ENCODE measurements at regions not wholly inside any gene's neighbourhood (a gene's known extent, or its start where the extent isn't known, plus 50 kb on each side); places are given as distances from the start of the nearest gene placed in this dataset.

DNA sequence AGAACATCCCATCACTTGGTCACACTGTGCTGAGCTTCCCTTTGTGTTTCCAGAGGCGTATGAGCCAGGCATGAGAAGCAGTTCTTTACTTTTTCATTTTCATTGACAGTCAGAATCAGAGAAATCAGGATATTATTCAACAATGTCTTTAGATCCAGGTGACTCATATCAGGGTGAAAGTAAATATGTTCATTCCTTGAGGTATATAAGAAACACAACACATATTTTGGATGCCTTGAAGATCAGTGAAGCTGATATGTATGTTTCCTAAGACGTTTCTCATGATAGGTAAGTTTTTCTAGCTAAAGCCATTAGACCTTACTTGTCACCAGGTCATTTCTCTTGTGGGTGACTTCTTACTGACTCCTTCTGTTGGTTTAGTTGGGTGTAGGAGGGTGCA, 505.6 kb downstream of the CDH26 start:
- Mint-ChIP-seq H3K36me3 (ENCODE audit: unreplicated experiment) (no peaks in the 10 kb centered on the region), H3K4me1 (ENCODE audit: unreplicated experiment) (no peaks in the 10 kb centered on the region), H3K9me3 (ENCODE audit: unreplicated experiment) (no peaks in the 10 kb centered on the region), H3K27me3 (ENCODE audit: unreplicated experiment) (no peaks in the 10 kb centered on the region), H3K27ac (ENCODE audit: unreplicated experiment) (no peak overlapping the region), H3K4me3 (ENCODE audit: unreplicated experiment) (no peak overlapping the region)
- TF ChIP-seq, protein P1, sequence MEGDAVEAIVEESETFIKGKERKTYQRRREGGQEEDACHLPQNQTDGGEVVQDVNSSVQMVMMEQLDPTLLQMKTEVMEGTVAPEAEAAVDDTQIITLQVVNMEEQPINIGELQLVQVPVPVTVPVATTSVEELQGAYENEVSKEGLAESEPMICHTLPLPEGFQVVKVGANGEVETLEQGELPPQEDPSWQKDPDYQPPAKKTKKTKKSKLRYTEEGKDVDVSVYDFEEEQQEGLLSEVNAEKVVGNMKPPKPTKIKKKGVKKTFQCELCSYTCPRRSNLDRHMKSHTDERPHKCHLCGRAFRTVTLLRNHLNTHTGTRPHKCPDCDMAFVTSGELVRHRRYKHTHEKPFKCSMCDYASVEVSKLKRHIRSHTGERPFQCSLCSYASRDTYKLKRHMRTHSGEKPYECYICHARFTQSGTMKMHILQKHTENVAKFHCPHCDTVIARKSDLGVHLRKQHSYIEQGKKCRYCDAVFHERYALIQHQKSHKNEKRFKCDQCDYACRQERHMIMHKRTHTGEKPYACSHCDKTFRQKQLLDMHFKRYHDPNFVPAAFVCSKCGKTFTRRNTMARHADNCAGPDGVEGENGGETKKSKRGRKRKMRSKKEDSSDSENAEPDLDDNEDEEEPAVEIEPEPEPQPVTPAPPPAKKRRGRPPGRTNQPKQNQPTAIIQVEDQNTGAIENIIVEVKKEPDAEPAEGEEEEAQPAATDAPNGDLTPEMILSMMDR (IDR thresholded peaks at IDR 0.05): no peak
- no peak for DNase-seq (ENCODE audit: extremely low spot score, unreplicated experiment)

DNA sequence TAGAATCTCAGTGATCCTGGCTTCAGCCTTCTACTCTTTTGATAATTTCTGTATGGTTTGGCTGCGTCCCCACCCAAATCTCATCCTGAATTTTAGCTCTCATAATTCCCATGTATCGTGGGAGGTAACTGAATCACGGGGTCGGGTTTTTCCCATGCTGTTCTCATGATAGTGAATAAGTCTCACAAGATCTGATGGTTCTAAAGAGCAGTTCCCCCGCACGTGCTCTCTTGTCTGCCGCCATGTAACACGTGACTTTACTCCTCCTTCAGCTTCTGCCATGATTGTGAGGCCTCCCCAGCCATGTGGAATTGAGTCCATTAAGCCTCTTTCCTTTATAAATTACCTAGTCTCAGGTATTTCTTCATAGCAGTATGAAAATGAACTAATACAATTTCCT, 507.2 kb downstream of the CDH26 start:
- no peak overlapping the region for H3K27ac Mint-ChIP-seq (ENCODE audit: unreplicated experiment)
- no peaks in the 10 kb centered on the region for H3K27me3 Mint-ChIP-seq (ENCODE audit: unreplicated experiment)
- H3K36me3 Mint-ChIP-seq (ENCODE audit: unreplicated experiment): no peaks in the 10 kb centered on the region
- TF ChIP-seq, protein P1 (IDR thresholded peaks at IDR 0.05): no peak
- no peak overlapping the region for H3K4me3 Mint-ChIP-seq (ENCODE audit: unreplicated experiment)
- DNase-seq (ENCODE audit: extremely low spot score, unreplicated experiment): no peak
- no peaks in the 10 kb centered on the region for H3K9me3 Mint-ChIP-seq (ENCODE audit: unreplicated experiment)
- H3K4me1 Mint-ChIP-seq (ENCODE audit: unreplicated experiment): no peaks in the 10 kb centered on the region

DNA sequence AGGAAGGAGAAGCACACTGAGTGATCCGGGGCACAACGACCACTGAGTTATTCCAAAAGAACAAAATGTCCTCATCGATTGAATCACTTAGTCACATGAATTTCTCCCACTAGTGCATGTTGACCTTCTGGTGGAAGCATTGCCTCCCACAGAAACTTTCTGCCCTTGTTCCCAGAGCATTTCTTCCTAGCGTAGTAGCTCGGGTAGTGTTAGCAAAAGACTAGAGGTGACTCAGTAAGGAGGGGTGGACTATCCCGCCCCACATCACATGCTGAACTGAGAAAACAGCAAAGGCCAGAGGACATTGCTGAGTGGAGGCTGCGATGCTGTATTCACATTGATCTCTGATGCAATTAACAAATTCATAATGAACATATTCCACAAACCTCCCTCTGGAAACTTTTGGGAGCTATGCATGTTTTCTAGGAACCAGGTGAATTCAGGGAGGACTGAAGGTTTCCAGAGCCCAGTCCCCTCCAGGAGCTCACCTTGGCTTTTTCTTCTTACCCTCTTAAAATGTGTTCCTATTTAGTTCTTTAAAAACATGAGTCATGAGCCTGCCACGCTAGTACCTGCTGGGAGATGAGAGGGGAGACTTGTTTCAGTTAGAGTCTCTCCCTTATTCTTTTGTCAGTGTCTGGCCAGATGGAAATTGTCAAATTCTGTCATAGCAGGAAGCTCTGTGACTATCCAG, 507.9 kb downstream of the CDH26 start:
- Mint-ChIP-seq H3K4me1 (ENCODE audit: unreplicated experiment) (no peaks in the 10 kb centered on the region), H3K9me3 (ENCODE audit: unreplicated experiment) (no peaks in the 10 kb centered on the region), H3K4me3 (ENCODE audit: unreplicated experiment) (no peak overlapping the region), H3K27me3 (ENCODE audit: unreplicated experiment) (no peaks in the 10 kb centered on the region), H3K36me3 (ENCODE audit: unreplicated experiment) (no peaks in the 10 kb centered on the region), H3K27ac (ENCODE audit: unreplicated experiment) (no peak overlapping the region)
- no peak for DNase-seq (ENCODE audit: extremely low spot score, unreplicated experiment)
- TF ChIP-seq, protein P1 (IDR thresholded peaks at IDR 0.05): no peak

DNA sequence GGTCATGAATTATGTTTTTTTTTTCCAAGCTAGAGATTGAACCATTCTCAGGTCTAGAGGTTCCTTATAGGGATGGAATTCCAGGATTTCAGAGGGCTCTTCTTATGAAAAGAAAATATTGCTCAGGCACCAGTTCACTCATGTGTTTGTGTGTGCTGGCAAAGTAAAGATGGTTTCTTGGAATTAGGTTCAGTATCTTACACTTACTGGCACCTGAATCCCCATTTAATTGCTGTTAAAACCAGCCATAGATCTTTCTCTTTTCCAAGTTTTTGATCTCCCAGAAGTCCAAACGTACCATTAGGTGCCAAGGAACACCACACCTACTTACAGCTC, 508.4 kb downstream of the CDH26 start:
- Mint-ChIP-seq H3K27ac (ENCODE audit: unreplicated experiment) (no peak overlapping the region), H3K4me1 (ENCODE audit: unreplicated experiment) (no peaks in the 10 kb centered on the region), H3K4me3 (ENCODE audit: unreplicated experiment) (no peak overlapping the region), H3K9me3 (ENCODE audit: unreplicated experiment) (no peaks in the 10 kb centered on the region), H3K27me3 (ENCODE audit: unreplicated experiment) (no peaks in the 10 kb centered on the region), H3K36me3 (ENCODE audit: unreplicated experiment) (no peaks in the 10 kb centered on the region)
- no peak for DNase-seq (ENCODE audit: extremely low spot score, unreplicated experiment)
- TF ChIP-seq, protein P1 (IDR thresholded peaks at IDR 0.05): no peak

DNA sequence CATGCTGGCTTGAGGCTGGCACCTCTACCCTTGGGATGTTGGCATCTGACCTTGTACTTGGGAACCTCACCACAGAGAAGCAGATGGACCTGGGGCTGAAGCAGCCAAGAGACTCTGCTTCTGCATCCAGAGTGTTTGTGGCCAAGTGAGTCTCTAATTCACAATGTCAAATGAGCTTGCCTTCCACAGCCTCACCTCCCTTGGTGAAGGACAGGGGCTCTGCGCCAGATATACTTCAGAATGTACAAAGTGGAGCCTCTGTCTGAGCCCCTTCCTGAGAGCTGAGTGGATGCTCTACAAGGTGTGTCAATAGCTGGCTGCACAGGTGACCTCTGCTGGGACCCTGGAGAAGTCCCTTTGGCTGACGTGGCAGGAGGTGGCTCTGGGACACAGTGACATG, 508.9 kb downstream of the CDH26 start:
- Mint-ChIP-seq H3K27me3 (ENCODE audit: unreplicated experiment) (no peaks in the 10 kb centered on the region), H3K36me3 (ENCODE audit: unreplicated experiment) (no peaks in the 10 kb centered on the region), H3K27ac (ENCODE audit: unreplicated experiment) (no peak overlapping the region), H3K4me1 (ENCODE audit: unreplicated experiment) (no peaks in the 10 kb centered on the region), H3K9me3 (ENCODE audit: unreplicated experiment) (no peaks in the 10 kb centered on the region), H3K4me3 (ENCODE audit: unreplicated experiment) (no peak overlapping the region)
- TF ChIP-seq, protein P1 (IDR thresholded peaks at IDR 0.05): no peak
- no peak for DNase-seq (ENCODE audit: extremely low spot score, unreplicated experiment)
